ENCODE measurements at regions not wholly inside any gene's neighbourhood (a gene's known extent, or its start where the extent isn't known, plus 50 kb on each side); places are given as distances from the start of the nearest gene placed in this dataset.

DNA sequence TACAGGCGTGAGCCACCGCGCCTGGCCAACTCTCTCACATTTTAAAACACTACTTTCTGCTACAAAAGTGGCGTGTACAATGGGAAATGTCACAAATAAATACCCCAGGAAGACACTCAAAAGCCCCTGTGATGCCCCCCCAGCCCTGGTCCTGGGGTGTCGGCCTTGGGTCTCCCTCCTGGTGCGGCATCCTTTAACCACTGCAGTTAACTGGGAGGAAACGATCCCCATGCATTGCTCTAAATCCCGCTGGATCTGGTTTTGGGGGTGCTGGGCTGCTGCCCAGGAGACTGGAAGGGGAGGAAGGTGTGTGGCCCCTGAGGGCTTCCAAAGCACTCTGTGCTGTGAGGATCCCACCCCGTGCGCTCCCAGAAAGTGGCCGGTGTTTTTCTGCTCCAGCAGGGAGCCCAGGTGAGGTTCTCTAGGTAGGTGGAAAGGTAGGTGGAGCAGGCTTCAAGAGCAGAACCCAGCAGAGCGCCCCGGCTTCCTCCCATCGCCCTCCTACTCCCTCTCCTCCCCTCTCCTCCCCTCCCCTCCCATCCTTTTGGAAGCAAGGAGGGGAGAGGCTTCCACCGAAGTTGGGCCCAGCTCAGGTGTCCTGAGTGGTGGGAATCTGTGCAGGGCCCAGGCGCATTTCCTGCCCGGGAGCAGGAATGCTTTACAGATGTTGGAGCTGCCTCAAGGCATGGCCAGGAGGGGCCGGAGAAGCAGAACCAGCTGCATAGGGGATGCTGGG lies 363.3 kb downstream of the SEC14L1 start:
- POLR2A ChIA-PET: no interaction called here
- Histone ChIP-seq H3K36me3 (ENCODE audit: control insufficient read depth in 4 of 4, insufficient read depth in 4 of 4, low read length in 3 of 4) (peaks cover 0 to 18% (median 4%) of the 10 kb centered on the region in 4 experiments), H3K9me3 (ENCODE audit: control extremely low read depth in 1 of 5, control insufficient read depth in 4 of 5, insufficient read depth in 2 of 5, low read depth in 1 of 5, low read length in 4 of 5) (no peaks in the 10 kb centered on the region), H3K4me1 (ENCODE audit: control extremely low read depth in 1 of 4, control insufficient read depth in 4 of 4, insufficient read depth in 4 of 4, low read length in 3 of 4) (no peaks in the 10 kb centered on the region), H3K27me3 (replicated peaks in 2 of 5; ENCODE audit: control insufficient read depth in 4 of 5, insufficient read depth in 5 of 5, low read length in 4 of 5) (peaks cover 0 to 3% (median 0%) of the 10 kb centered on the region in 5 experiments), H3K4me3 (ENCODE audit: control insufficient read depth in 1 of 7, extremely low read depth in 1 of 7, insufficient read depth in 4 of 7, low read depth in 2 of 7, low read length in 6 of 7) (no peak overlapping the region), H3K27ac (ENCODE audit: insufficient read depth in 1 of 2, low read depth in 1 of 2, low read length in 2 of 2, poor library complexity in 1 of 2, severe bottlenecking in 2 of 2) (no peak overlapping the region)
- CTCF ChIA-PET: interaction anchor here (1.2 to 2.9 kb wide), 3 partner anchors 9 to 510 kb away, joined by 3 to 15 read pairs (median 5); no protein-coding TSS in a partner anchor
- DNase-seq: no peak
- 99% methylated on average over 11 of the region's 18 CpGs for WGBS (ENCODE audit: insufficient coverage)

DNA sequence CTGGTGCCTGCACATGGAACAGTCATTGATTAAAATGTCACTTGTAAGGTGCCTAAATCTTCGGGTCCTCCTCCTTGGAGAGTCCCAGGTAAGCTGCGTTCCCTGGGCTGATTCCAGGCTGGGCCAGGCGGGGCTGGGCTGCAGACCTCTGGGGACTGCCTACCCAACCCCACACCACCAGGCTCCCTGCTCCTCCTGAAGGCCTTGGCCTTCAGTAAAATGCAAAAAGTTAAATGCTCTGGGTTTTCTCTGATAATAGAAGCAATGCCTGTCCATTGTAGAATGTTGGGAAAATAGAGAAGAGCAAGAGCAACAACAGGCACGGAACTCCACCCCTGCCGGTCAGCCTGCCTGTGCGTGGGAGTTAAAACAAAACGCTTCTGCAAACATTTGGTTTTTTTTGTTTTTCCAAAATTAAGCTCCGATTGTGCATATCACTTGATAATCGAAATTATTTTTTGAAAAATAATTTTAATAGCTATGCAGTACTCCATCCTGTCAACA lies 363.9 kb downstream of the SEC14L1 start:
- peaks cover 0 to 3% (median 0%) of the 10 kb centered on the region in 5 experiments for H3K27me3 ChIP-seq (replicated peaks in 2 of 5; ENCODE audit: control insufficient read depth in 4 of 5, insufficient read depth in 5 of 5, low read length in 4 of 5)
- no peak for DNase-seq
- peaks cover 0 to 11% (median under 1%) of the 10 kb centered on the region in 4 experiments for H3K36me3 ChIP-seq (ENCODE audit: control insufficient read depth in 4 of 4, insufficient read depth in 4 of 4, low read length in 3 of 4)
- no peak overlapping the region for H3K4me3 ChIP-seq (ENCODE audit: control insufficient read depth in 1 of 7, extremely low read depth in 1 of 7, insufficient read depth in 4 of 7, low read depth in 2 of 7, low read length in 6 of 7)
- CTCF ChIA-PET: interaction anchor here (1.2 to 2.9 kb wide), 3 partner anchors 10 to 509 kb away, joined by 3 to 15 read pairs (median 5); no protein-coding TSS in a partner anchor
- WGBS (ENCODE audit: insufficient coverage): 100% methylated on average over 4 of the region's 9 CpGs
- H3K4me1 ChIP-seq (ENCODE audit: control extremely low read depth in 1 of 4, control insufficient read depth in 4 of 4, insufficient read depth in 4 of 4, low read length in 3 of 4): no peaks in the 10 kb centered on the region
- no peaks in the 10 kb centered on the region for H3K9me3 ChIP-seq (ENCODE audit: control extremely low read depth in 1 of 5, control insufficient read depth in 4 of 5, insufficient read depth in 2 of 5, low read depth in 1 of 5, low read length in 4 of 5)
- POLR2A ChIA-PET: no interaction called here
- no peak overlapping the region for H3K27ac ChIP-seq (ENCODE audit: insufficient read depth in 1 of 2, low read depth in 1 of 2, low read length in 2 of 2, poor library complexity in 1 of 2, severe bottlenecking in 2 of 2)

DNA sequence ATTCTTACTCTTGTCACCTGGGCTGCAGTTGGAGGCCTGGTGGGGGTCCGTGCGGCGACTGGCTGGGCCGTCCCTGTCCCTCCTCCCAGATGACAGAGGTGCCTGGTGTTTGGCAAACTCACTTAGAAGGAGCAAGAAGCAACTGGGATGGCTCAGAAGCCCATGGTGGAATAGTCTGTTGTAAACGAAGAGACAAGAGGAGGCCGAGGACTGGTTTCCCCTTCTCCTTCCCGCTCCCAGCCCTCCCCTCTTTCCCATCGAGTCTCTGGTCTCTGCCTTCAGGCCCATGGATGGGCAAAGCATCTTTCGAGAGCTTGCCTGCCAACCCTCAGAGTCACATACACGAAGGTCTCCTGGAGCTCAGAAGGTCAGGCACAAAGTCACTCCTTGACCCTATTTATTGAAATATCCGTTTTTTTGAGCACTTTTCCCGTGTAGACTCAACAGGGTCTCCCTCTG lies 364.4 kb downstream of the SEC14L1 start:
- peaks cover 0 to 6% (median under 1%) of the 10 kb centered on the region in 4 experiments for H3K36me3 ChIP-seq (ENCODE audit: control insufficient read depth in 4 of 4, insufficient read depth in 4 of 4, low read length in 3 of 4)
- no peaks in the 10 kb centered on the region for H3K9me3 ChIP-seq (ENCODE audit: control extremely low read depth in 1 of 5, control insufficient read depth in 4 of 5, insufficient read depth in 2 of 5, low read depth in 1 of 5, low read length in 4 of 5)
- no peaks in the 10 kb centered on the region for H3K4me1 ChIP-seq (ENCODE audit: control extremely low read depth in 1 of 4, control insufficient read depth in 4 of 4, insufficient read depth in 4 of 4, low read length in 3 of 4)
- H3K4me3 ChIP-seq (ENCODE audit: control insufficient read depth in 1 of 7, extremely low read depth in 1 of 7, insufficient read depth in 4 of 7, low read depth in 2 of 7, low read length in 6 of 7): no peak overlapping the region
- H3K27me3 ChIP-seq (replicated peaks in 2 of 5; ENCODE audit: control insufficient read depth in 4 of 5, insufficient read depth in 5 of 5, low read length in 4 of 5): peaks cover 0 to 3% (median 0%) of the 10 kb centered on the region in 5 experiments
- POLR2A ChIA-PET: no interaction called here
- no peak overlapping the region for H3K27ac ChIP-seq (ENCODE audit: insufficient read depth in 1 of 2, low read depth in 1 of 2, low read length in 2 of 2, poor library complexity in 1 of 2, severe bottlenecking in 2 of 2)
- WGBS (ENCODE audit: insufficient coverage): 95% methylated on average over 12 of the region's 12 CpGs
- CTCF ChIA-PET: interaction anchor here (0.6 to 2.9 kb wide), 4 partner anchors 10 to 508 kb away, joined by 3 to 15 read pairs (median 4); no protein-coding TSS in a partner anchor
- DNase-seq: no peak

DNA sequence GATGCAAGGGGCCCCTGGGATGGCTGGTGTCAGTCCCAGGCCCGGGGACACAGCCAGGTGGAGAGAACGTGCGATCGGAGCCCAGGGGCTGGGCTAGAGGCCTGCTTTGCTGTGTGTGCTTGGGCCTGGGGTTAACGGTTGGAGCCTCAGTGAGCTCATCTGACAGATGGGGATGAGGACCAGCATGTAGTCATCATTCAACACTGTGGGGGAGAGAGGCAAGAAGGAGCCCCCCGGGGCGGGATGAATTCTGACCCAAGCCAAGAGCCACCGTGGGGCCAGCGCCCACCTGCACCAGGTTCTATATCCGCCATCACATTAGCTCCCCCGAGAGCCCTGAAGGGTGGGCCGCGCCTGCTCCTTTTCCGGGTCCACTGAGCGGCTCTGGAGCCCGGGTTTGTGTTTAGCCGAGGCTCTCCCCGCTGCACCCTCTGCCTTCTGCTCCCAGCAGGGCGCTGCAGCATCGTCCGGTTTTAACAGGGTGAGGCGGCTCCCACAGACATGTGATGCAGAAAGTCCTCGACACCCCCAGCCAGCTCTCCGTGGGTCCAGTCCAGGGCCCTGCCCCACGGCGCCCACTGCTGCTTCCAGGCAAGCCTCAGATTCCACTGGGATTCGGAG lies 365.7 kb downstream of the SEC14L1 start:
- Histone ChIP-seq H3K27me3 (replicated peaks in 2 of 5; ENCODE audit: control insufficient read depth in 4 of 5, insufficient read depth in 5 of 5, low read length in 4 of 5) (peaks cover 0 to 3% (median 0%) of the 10 kb centered on the region in 5 experiments), H3K36me3 (ENCODE audit: control insufficient read depth in 4 of 4, insufficient read depth in 4 of 4, low read length in 3 of 4) (no peaks in the 10 kb centered on the region), H3K4me1 (ENCODE audit: control extremely low read depth in 1 of 4, control insufficient read depth in 4 of 4, insufficient read depth in 4 of 4, low read length in 3 of 4) (no peaks in the 10 kb centered on the region), H3K9me3 (ENCODE audit: control extremely low read depth in 1 of 5, control insufficient read depth in 4 of 5, insufficient read depth in 2 of 5, low read depth in 1 of 5, low read length in 4 of 5) (peaks cover 0 to 5% (median 0%) of the 10 kb centered on the region in 5 experiments), H3K4me3 (ENCODE audit: control insufficient read depth in 1 of 7, extremely low read depth in 1 of 7, insufficient read depth in 4 of 7, low read depth in 2 of 7, low read length in 6 of 7) (no peak overlapping the region), H3K27ac (ENCODE audit: insufficient read depth in 1 of 2, low read depth in 1 of 2, low read length in 2 of 2, poor library complexity in 1 of 2, severe bottlenecking in 2 of 2) (no peak overlapping the region)
- no peak for DNase-seq
- ChIA-PET CTCF (interaction anchor here (1.0 to 2.9 kb wide), 4 partner anchors 10 to 86 kb away, joined by 3 to 15 read pairs (median 4); no protein-coding TSS in a partner anchor), POLR2A (no interaction called here)
- 92% methylated on average over 24 of the region's 27 CpGs for WGBS (ENCODE audit: insufficient coverage)

DNA sequence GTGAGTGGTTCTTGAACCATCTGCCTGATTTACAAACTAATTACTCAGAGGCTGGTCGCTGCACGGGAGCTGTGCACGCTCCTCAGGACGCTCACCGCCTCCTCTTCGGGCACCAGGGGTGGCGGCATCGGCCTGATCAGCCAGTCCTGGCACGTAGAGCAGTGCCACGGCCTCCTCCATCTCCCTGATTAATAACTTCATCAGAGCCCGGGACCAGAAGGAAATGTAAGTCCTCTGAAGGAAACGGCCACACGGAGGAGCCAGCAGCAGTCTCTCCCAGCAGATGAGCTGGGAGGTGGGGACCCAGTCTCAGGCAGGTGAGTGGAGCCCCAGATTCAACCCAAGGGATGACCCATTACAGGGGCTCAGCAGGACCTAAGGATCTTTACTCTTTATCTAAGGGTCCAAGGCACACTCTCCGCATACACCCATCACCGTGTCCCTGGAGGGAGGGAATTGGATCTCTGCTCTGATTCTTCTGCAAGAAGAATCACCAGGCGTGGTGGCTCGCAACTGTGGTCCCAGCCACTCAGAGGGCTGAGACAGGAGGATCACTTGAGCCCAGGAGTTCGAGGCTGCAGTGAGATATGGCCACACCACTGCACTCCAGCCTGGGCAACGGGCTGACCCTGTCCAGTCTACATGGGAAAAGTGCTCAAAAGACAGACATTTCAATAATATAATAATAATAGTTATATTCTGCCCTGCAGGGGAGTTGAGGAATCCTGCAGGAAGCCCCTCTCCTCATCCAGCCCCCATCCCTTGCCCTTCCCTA lies 366.5 kb downstream of the SEC14L1 start:
- no peak for DNase-seq
- H3K27me3 ChIP-seq (replicated peaks in 2 of 5; ENCODE audit: control insufficient read depth in 4 of 5, insufficient read depth in 5 of 5, low read length in 4 of 5): peaks cover 0 to 3% (median 0%) of the 10 kb centered on the region in 5 experiments
- POLR2A ChIA-PET: no interaction called here
- H3K36me3 ChIP-seq (ENCODE audit: control insufficient read depth in 4 of 4, insufficient read depth in 4 of 4, low read length in 3 of 4): no peaks in the 10 kb centered on the region
- H3K4me1 ChIP-seq (ENCODE audit: control extremely low read depth in 1 of 4, control insufficient read depth in 4 of 4, insufficient read depth in 4 of 4, low read length in 3 of 4): no peaks in the 10 kb centered on the region
- H3K27ac ChIP-seq (ENCODE audit: insufficient read depth in 1 of 2, low read depth in 1 of 2, low read length in 2 of 2, poor library complexity in 1 of 2, severe bottlenecking in 2 of 2): no peak overlapping the region
- CTCF ChIA-PET: interaction anchor here (1.0 to 2.9 kb wide), 3 partner anchors 12 to 87 kb away, joined by 3 to 15 read pairs (median 3); no protein-coding TSS in a partner anchor
- peaks cover 0 to 10% (median 3%) of the 10 kb centered on the region in 5 experiments for H3K9me3 ChIP-seq (ENCODE audit: control extremely low read depth in 1 of 5, control insufficient read depth in 4 of 5, insufficient read depth in 2 of 5, low read depth in 1 of 5, low read length in 4 of 5)
- WGBS (ENCODE audit: insufficient coverage): 71% methylated on average over 14 of the region's 19 CpGs
- no peak overlapping the region for H3K4me3 ChIP-seq (ENCODE audit: control insufficient read depth in 1 of 7, extremely low read depth in 1 of 7, insufficient read depth in 4 of 7, low read depth in 2 of 7, low read length in 6 of 7)

DNA sequence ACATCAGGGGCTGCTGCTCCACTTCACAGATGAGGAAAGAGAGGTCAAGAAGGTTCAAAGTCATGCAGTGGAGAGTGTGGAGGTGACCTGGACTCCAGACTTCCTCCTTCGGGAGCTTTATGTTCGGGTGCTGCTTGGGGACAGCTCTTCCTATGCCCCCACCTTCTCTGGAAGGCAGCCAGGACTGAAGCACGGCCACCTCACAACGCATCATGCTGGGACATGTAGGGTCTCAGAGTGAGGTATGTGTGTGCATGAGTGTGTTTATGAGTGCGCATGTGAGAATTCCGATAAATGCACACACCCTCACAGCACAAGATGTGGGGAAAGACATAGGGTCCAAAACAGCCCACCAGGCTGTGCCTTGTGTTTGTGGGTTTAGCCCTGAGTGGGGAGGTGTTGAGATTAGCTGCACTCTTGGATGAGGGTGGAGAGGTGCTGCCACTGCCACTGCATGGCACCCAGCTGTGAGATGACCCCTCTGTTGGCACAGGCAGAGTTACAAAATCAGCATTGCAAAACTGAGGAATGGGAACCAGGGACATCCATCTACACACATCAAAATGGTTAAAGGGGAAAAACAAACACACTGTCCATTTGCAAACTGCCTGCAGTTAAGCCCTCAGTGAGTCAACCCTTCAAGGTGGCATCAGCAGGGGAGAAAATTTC lies 367.4 kb downstream of the SEC14L1 start:
- no peaks in the 10 kb centered on the region for H3K36me3 ChIP-seq (ENCODE audit: control insufficient read depth in 4 of 4, insufficient read depth in 4 of 4, low read length in 3 of 4)
- H3K4me1 ChIP-seq (ENCODE audit: control extremely low read depth in 1 of 4, control insufficient read depth in 4 of 4, insufficient read depth in 4 of 4, low read length in 3 of 4): no peaks in the 10 kb centered on the region
- H3K9me3 ChIP-seq (ENCODE audit: control extremely low read depth in 1 of 5, control insufficient read depth in 4 of 5, insufficient read depth in 2 of 5, low read depth in 1 of 5, low read length in 4 of 5): peaks cover 0 to 10% (median 3%) of the 10 kb centered on the region in 5 experiments
- ChIA-PET CTCF (no interaction called here), POLR2A (no interaction called here)
- WGBS (ENCODE audit: insufficient coverage): no CpG with 5 or more reads among the region's 6 CpGs
- H3K27ac ChIP-seq (ENCODE audit: insufficient read depth in 1 of 2, low read depth in 1 of 2, low read length in 2 of 2, poor library complexity in 1 of 2, severe bottlenecking in 2 of 2): no peak overlapping the region
- DNase-seq: no peak
- peaks cover 0 to 3% (median 0%) of the 10 kb centered on the region in 5 experiments for H3K27me3 ChIP-seq (replicated peaks in 2 of 5; ENCODE audit: control insufficient read depth in 4 of 5, insufficient read depth in 5 of 5, low read length in 4 of 5)
- H3K4me3 ChIP-seq (ENCODE audit: control insufficient read depth in 1 of 7, extremely low read depth in 1 of 7, insufficient read depth in 4 of 7, low read depth in 2 of 7, low read length in 6 of 7): no peak overlapping the region
